ENCODE measurements at regions not wholly inside any gene's neighbourhood (a gene's known extent, or its start where the extent isn't known, plus 50 kb on each side); places are given as distances from the start of the nearest gene placed in this dataset.
A peak's percentile ranks its signal among the peaks of the same experiment; 100 is the strongest.

DNA sequence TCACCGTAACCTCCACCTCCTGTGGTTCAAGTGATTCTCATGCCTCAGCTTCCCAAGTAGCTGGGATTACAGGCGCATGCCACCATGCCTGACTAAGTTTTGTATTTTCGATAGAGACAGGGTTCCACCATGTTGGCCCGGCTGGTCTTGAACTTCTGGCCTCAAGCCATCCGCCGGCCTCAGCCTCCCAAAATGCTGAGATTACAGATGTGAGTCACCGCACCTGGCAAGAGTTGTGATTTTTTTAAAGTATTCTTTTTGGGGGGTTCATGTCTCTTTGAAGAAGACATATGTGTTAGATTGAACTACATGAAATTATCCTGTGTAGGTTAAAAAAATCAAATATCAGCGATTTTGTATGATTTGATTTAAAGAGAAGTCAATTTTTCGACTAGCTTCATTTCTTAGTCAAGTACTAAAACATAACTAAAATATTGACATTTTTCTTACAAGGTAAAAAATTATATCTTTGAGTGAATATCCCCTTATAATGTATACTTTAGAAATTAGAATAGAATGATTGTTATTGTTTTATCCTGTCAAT, 60.3 kb upstream of the ANTXR2 start:
- ChIA-PET POLR2A (ENCODE audit: low non-redundant PET) (no interaction called here), CTCF (no interaction called here)
- DNase-seq (ENCODE audit: low spot score) = no peak
- TF ChIP-seq, protein P1, sequence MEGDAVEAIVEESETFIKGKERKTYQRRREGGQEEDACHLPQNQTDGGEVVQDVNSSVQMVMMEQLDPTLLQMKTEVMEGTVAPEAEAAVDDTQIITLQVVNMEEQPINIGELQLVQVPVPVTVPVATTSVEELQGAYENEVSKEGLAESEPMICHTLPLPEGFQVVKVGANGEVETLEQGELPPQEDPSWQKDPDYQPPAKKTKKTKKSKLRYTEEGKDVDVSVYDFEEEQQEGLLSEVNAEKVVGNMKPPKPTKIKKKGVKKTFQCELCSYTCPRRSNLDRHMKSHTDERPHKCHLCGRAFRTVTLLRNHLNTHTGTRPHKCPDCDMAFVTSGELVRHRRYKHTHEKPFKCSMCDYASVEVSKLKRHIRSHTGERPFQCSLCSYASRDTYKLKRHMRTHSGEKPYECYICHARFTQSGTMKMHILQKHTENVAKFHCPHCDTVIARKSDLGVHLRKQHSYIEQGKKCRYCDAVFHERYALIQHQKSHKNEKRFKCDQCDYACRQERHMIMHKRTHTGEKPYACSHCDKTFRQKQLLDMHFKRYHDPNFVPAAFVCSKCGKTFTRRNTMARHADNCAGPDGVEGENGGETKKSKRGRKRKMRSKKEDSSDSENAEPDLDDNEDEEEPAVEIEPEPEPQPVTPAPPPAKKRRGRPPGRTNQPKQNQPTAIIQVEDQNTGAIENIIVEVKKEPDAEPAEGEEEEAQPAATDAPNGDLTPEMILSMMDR (conservative IDR thresholded peaks at IDR 0.05; ENCODE audit: low read depth) = no peak
- no peak overlapping the region for H3K27ac ChIP-seq

DNA sequence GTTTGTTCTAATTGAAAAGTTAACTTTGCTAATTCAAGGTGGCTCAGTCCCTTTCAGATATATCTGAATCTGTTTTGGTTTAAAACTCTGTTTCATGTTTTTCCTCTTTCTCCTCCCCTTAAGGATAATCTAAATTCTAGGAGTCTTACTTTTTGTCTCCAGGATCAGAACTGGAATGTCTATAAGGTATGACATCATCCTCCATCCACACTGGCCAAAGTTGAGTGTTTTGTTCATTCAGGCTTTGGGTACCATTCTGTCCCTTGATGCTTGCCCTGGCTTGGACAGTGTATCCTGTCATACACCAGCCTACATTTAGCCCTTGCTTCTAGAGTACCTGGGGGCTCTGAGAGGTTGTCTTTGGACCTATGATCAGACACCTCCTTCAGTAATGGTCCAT, 56.8 kb upstream of the ANTXR2 start:
- TF ChIP-seq, protein P1 (conservative IDR thresholded peaks at IDR 0.05; ENCODE audit: low read depth) = no peak
- DNase-seq (ENCODE audit: low spot score) = no peak
- no peak overlapping the region for H3K27ac ChIP-seq
- POLR2A ChIA-PET (ENCODE audit: low non-redundant PET) = no interaction called here
- CTCF ChIA-PET = interaction anchor here (1.1 kb wide), 1 partner anchor 53 kb away, joined by 3 read pairs; no protein-coding TSS in a partner anchor

DNA sequence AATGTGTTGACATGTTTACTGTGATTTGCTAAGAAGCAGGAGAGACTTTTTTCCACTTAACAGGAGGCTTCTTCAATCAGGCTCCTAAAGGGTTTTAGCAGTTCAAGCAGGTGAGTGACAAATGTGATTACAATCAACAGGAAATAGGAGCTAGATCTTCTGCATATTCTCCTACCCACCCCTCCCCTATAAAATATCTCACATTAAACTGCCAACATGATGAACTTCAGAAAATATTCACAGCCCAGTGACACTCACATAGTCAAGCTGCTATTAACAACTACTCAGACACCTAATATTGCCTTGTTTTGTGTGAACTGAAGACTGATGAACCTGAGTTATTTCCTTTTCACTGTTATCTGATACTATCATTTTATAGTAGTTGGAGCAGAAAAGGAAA, 55.9 kb upstream of the ANTXR2 start:
- DNase-seq (ENCODE audit: low spot score) = no peak
- no peak overlapping the region for H3K27ac ChIP-seq
- ChIA-PET CTCF (no interaction called here), POLR2A (ENCODE audit: low non-redundant PET) (no interaction called here)
- TF ChIP-seq, protein P1 (conservative IDR thresholded peaks at IDR 0.05; ENCODE audit: low read depth) = no peak

DNA sequence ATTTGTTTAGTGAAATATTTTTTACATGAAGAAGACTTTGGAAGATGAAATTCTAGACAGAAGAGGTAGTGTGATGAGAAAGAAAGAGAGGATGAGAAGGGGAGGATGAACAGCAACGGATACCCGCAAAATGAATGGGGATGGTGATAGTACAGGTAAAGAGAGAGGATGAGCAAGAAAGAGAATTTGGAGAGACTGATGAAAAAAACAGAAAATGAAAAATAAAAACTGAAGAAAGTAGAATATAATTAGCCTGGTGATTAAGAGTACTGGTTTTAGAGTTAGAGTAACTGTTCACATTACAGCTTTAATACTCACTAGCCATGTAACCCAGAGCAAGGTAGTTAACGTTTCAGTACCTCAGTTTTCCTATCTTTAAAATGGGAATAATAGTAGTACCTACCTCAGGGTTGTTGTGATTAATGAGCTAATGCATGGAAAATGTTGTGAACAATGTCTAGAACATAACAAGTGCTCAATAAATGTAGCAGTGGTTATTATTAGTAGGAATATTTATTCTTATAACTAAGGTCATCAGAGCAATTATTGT, 54.9 kb upstream of the ANTXR2 start:
- no peak overlapping the region for H3K27ac ChIP-seq
- TF ChIP-seq, protein P1 (conservative IDR thresholded peaks at IDR 0.05; ENCODE audit: low read depth) = no peak
- ChIA-PET POLR2A (ENCODE audit: low non-redundant PET) (no interaction called here), CTCF (interaction anchor here (0.7 kb wide), 1 partner anchor 130 kb away, joined by 4 read pairs; no protein-coding TSS in a partner anchor)
- DNase-seq (ENCODE audit: low spot score) = no peak

DNA sequence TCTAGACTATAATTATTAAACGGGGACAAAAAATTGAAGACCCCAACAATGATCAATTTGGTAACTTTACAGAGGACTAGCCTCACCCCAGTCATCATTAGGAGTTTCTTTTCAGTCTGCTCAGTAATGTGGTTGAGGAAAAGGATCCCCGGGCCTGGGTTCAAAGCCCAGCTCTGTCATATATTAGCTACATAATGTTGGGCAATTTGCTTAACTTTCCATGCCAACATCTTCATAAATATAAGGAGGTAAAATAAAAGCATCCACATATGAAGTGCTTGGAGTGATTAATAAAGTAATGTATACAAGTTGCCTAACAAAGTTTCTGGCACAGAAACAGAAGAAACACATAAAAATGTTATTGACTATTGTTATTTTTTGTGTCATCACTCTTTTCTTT, 53.4 kb upstream of the ANTXR2 start:
- TF ChIP-seq, protein P1 (conservative IDR thresholded peaks at IDR 0.05; ENCODE audit: low read depth) = no peak
- ChIA-PET POLR2A (ENCODE audit: low non-redundant PET) (no interaction called here), CTCF (interaction anchor here (0.6 kb wide), 4 partner anchors 18 to 83 kb away, joined by 3 to 5 read pairs (median 4); no protein-coding TSS in a partner anchor)
- H3K27ac ChIP-seq = no peak overlapping the region
- no peak for DNase-seq (ENCODE audit: low spot score)

DNA sequence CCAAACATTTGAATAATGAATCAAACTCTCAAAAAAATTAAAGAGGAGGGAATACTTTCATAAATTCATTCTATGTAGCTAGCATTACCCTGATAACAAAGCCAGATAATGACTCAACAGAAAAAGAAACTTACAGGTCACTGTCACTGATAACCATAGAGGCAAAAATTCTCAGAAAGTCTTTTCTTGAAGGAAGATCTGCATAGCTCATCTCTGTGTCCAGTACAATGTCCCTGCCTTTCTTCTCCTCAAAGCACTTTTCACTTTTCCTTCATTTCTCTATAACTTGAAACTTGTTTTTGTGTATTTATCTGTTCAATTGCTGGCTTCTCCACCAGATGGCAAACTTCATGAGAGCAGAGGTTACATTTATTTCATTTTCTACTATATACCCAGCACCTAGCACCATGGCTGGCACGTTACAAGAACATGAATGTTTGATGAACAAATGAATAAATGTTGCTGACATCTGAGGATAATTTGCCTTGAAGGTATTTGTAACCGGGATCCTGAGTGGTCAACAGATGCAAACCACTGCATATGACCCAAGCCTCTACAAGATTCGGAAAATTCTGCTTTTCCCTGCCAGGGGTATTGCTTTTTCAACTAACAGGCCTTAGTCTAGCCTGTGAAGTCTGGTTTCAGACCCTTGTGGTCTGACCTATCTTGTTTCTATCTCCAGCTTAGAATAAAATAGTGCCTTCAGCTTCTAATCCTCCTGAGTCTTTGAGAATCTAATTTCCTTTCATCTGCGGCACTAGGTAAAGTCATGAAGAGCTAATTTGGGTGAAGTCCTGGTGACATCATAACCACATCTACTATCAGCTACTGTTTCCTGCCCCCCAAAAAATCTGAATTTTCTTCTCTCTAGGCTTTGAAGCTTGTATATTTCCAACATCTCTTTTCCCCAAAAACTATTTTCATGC, 52.5 kb upstream of the ANTXR2 start:
- ChIA-PET POLR2A (ENCODE audit: low non-redundant PET) (interaction anchor here (0.6 kb wide), 1 partner anchor 28 kb away, joined by 4 read pairs; no protein-coding TSS in a partner anchor), CTCF (interaction anchor here (0.6 to 0.7 kb wide), 7 partner anchors 34 to 116 kb away, joined by 3 to 5 read pairs (median 4); no protein-coding TSS in a partner anchor)
- DNase-seq (ENCODE audit: low spot score) = peak; percentile 15
- H3K27ac ChIP-seq = no peak overlapping the region
- TF ChIP-seq, protein P1 (conservative IDR thresholded peaks at IDR 0.05; ENCODE audit: low read depth) = peak; percentile 36
